ENCODE measurements at regions not wholly inside any gene's neighbourhood (a gene's known extent, or its start where the extent isn't known, plus 50 kb on each side); places are given as distances from the start of the nearest gene placed in this dataset.

DNA sequence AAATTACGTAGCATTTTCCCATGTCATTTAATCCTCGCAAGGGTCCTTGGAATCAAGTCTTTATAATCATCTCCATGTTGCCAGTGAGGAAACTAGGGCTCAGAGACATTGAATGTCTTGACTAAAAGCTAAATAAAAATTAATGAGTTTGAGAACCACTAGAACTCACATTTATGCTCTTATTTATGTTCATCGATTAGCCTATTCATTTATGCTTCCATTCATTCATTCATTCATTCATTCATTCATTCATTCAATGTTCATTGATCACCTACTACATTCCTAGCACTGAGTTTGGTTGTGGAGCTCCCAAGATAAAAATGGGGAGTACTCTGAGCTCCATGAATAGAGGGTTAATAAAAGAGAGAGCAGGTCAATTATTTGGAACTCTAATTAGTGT, 59.7 kb downstream of the KCNA1 start:
- DNase-seq (ENCODE audit: low spot score, unreplicated experiment) = no peak
- Mint-ChIP-seq H3K27me3 (peaks cover 90% of the 10 kb centered on the region), H3K9me3 (ENCODE audit: low read depth) (no peaks in the 10 kb centered on the region)

GRCh38 chr12:4974217-4974616, 64.5 kb downstream of the KCNA1 start:
- H3K9me3 Mint-ChIP-seq (ENCODE audit: low read depth) = no peaks in the 10 kb centered on the region
- H3K27me3 Mint-ChIP-seq = peaks cover 81% of the 10 kb centered on the region
- H3K27ac Mint-ChIP-seq = no peak overlapping the region
- H3K36me3 Mint-ChIP-seq (ENCODE audit: insufficient read depth) = no peaks in the 10 kb centered on the region
- H3K4me1 Mint-ChIP-seq (ENCODE audit: low read depth) = peaks cover 3% of the 10 kb centered on the region
- H3K4me3 Mint-ChIP-seq (ENCODE audit: low read depth) = no peak overlapping the region
- TF ChIP-seq, protein P1, sequence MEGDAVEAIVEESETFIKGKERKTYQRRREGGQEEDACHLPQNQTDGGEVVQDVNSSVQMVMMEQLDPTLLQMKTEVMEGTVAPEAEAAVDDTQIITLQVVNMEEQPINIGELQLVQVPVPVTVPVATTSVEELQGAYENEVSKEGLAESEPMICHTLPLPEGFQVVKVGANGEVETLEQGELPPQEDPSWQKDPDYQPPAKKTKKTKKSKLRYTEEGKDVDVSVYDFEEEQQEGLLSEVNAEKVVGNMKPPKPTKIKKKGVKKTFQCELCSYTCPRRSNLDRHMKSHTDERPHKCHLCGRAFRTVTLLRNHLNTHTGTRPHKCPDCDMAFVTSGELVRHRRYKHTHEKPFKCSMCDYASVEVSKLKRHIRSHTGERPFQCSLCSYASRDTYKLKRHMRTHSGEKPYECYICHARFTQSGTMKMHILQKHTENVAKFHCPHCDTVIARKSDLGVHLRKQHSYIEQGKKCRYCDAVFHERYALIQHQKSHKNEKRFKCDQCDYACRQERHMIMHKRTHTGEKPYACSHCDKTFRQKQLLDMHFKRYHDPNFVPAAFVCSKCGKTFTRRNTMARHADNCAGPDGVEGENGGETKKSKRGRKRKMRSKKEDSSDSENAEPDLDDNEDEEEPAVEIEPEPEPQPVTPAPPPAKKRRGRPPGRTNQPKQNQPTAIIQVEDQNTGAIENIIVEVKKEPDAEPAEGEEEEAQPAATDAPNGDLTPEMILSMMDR (IDR thresholded peaks at IDR 0.05; ENCODE audit: unreplicated experiment) = no peak
- no peak for DNase-seq (ENCODE audit: low spot score, unreplicated experiment)

More for the DNA sequence above, 59.7 kb downstream of the KCNA1 start:
- Mint-ChIP-seq H3K27ac (no peak overlapping the region), H3K36me3 (ENCODE audit: insufficient read depth) (no peaks in the 10 kb centered on the region), H3K4me3 (ENCODE audit: low read depth) (no peak overlapping the region), H3K4me1 (ENCODE audit: low read depth) (peaks cover 3% of the 10 kb centered on the region)
- TF ChIP-seq, protein P1 (IDR thresholded peaks at IDR 0.05; ENCODE audit: unreplicated experiment) = no peak

- no peaks in the 10 kb centered on the region for H3K9me3 Mint-ChIP-seq (ENCODE audit: low read depth)
- H3K4me1 Mint-ChIP-seq (ENCODE audit: low read depth) = peaks cover 3% of the 10 kb centered on the region
- no peak overlapping the region for H3K4me3 Mint-ChIP-seq (ENCODE audit: low read depth)
- peaks cover 79% of the 10 kb centered on the region for H3K27me3 Mint-ChIP-seq
- H3K27ac Mint-ChIP-seq = no peak overlapping the region
- TF ChIP-seq, protein P1 (IDR thresholded peaks at IDR 0.05; ENCODE audit: unreplicated experiment) = no peak
- H3K36me3 Mint-ChIP-seq (ENCODE audit: insufficient read depth) = no peaks in the 10 kb centered on the region
- no peak for DNase-seq (ENCODE audit: low spot score, unreplicated experiment)
Observed at GRCh38 chr12:4975574-4975973, 65.9 kb downstream of the KCNA1 start.

GRCh38 chr12:4977102-4977501, 66.6 kb upstream of the KCNA5 start:
- Mint-ChIP-seq H3K4me3 (ENCODE audit: low read depth) (no peak overlapping the region), H3K27ac (no peak overlapping the region), H3K9me3 (ENCODE audit: low read depth) (no peaks in the 10 kb centered on the region), H3K4me1 (ENCODE audit: low read depth) (peaks cover 3% of the 10 kb centered on the region), H3K27me3 (peaks cover 78% of the 10 kb centered on the region), H3K36me3 (ENCODE audit: insufficient read depth) (no peaks in the 10 kb centered on the region)
- TF ChIP-seq, protein P1 (IDR thresholded peaks at IDR 0.05; ENCODE audit: unreplicated experiment) = no peak
- no peak for DNase-seq (ENCODE audit: low spot score, unreplicated experiment)

- TF ChIP-seq, protein P1 (IDR thresholded peaks at IDR 0.05; ENCODE audit: unreplicated experiment) = no peak
- no peak for DNase-seq (ENCODE audit: low spot score, unreplicated experiment)
- H3K4me1 Mint-ChIP-seq (ENCODE audit: low read depth) = peaks cover 3% of the 10 kb centered on the region
Observed at GRCh38 chr12:4978737-4979136, 64.9 kb upstream of the KCNA5 start.

More at GRCh38 chr12:4978737-4979136, 64.9 kb upstream of the KCNA5 start:
- Mint-ChIP-seq H3K27ac (no peak overlapping the region), H3K36me3 (ENCODE audit: insufficient read depth) (no peaks in the 10 kb centered on the region), H3K4me3 (ENCODE audit: low read depth) (no peak overlapping the region), H3K27me3 (peaks cover 83% of the 10 kb centered on the region), H3K9me3 (ENCODE audit: low read depth) (no peaks in the 10 kb centered on the region)
